Ishikawa (cell line): ENCODE measurements at regions not wholly inside any gene's neighbourhood (a gene's known extent, or its start where the extent isn't known, plus 50 kb on each side); places are given as distances from the start of the nearest gene placed in this dataset.

ENCODE experiments used
- CEBPB ChIP-seq: IDR thresholded peaks from 2 replicates; pipeline ENCODE4 v1.6.1; 2012
- CREB1 ChIP-seq: IDR thresholded peaks from 2 replicates; pipeline ENCODE4 v1.6.1; 2012; ENCODE audit warnings: low read depth
- EGR1 ChIP-seq: IDR thresholded peaks from 2 replicates; pipeline ENCODE4 v1.6.1; 2012
- EP300 ChIP-seq: IDR thresholded peaks from 2 replicates; pipeline ENCODE4 v1.6.1; 2012; ENCODE audit warnings: borderline replicate concordance
- NFIC ChIP-seq: IDR thresholded peaks from 2 replicates; pipeline ENCODE4 v1.6.1; 2012
- RAD21 ChIP-seq: IDR thresholded peaks from 2 replicates; pipeline ENCODE4 v1.6.1; 2012; ENCODE audit warnings: low read depth
- TAF1 ChIP-seq: IDR thresholded peaks from 2 replicates; pipeline ENCODE4 v1.6.1; 2012; ENCODE audit warnings: low read depth, mild to moderate bottlenecking
- TCF12 ChIP-seq: IDR thresholded peaks from 2 replicates; pipeline ENCODE4 v1.6.1; 2012; ENCODE audit warnings: low read depth
- TEAD4 ChIP-seq: IDR thresholded peaks from 2 replicates; pipeline ENCODE4 v1.6.1; 2012
- YY1 ChIP-seq: IDR thresholded peaks from 2 replicates; pipeline ENCODE4 v1.6.1; 2012; ENCODE audit warnings: low read depth
- ZBTB7A ChIP-seq: IDR thresholded peaks from 2 replicates; pipeline ENCODE4 v1.6.1; 2012; ENCODE audit warnings: low read depth
- TF ChIP-seq, protein P1 (sequence below): IDR thresholded peaks from 2 replicates; pipeline ENCODE4 v1.6.1; 2012
- TF ChIP-seq, protein P2 (sequence below): IDR thresholded peaks from 2 replicates; pipeline ENCODE4 v1.6.1; 2012; ENCODE audit warnings: low read depth, mild to moderate bottlenecking
- TF ChIP-seq, protein P3 (sequence below): IDR thresholded peaks from 2 replicates; pipeline ENCODE4 v1.6.1; 2012

DNA sequence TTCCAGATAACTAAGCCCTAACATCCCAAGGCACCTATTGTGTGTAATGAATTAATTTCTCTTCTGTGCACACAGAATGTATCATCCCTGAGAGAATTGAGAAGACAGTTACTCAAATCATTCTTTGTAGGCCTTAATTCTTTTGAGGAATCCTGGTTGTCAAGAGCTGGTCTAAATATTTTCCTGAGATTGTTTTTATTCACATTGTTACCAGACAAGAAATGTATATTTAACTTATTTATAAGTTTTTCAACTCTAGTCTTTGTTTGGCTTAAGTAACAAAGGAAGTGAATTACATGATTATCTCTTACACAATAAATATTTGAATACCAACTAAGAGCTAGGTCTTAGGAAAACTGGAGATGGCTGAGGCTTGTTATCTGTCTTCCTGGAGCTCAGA is 169.4 kb downstream of the DACT1 start:
- TF ChIP-seq CREB1 (no peak), EP300 (no peak), TAF1 (no peak), RAD21 (no peak), ZBTB7A (no peak), NFIC (no peak), YY1 (no peak), TCF12 (no peak), CEBPB (no peak), EGR1 (no peak), TEAD4 (no peak)
- TF ChIP-seq, protein P1, sequence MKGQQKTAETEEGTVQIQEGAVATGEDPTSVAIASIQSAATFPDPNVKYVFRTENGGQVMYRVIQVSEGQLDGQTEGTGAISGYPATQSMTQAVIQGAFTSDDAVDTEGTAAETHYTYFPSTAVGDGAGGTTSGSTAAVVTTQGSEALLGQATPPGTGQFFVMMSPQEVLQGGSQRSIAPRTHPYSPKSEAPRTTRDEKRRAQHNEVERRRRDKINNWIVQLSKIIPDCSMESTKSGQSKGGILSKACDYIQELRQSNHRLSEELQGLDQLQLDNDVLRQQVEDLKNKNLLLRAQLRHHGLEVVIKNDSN = no peak
- TF ChIP-seq, protein P2, sequence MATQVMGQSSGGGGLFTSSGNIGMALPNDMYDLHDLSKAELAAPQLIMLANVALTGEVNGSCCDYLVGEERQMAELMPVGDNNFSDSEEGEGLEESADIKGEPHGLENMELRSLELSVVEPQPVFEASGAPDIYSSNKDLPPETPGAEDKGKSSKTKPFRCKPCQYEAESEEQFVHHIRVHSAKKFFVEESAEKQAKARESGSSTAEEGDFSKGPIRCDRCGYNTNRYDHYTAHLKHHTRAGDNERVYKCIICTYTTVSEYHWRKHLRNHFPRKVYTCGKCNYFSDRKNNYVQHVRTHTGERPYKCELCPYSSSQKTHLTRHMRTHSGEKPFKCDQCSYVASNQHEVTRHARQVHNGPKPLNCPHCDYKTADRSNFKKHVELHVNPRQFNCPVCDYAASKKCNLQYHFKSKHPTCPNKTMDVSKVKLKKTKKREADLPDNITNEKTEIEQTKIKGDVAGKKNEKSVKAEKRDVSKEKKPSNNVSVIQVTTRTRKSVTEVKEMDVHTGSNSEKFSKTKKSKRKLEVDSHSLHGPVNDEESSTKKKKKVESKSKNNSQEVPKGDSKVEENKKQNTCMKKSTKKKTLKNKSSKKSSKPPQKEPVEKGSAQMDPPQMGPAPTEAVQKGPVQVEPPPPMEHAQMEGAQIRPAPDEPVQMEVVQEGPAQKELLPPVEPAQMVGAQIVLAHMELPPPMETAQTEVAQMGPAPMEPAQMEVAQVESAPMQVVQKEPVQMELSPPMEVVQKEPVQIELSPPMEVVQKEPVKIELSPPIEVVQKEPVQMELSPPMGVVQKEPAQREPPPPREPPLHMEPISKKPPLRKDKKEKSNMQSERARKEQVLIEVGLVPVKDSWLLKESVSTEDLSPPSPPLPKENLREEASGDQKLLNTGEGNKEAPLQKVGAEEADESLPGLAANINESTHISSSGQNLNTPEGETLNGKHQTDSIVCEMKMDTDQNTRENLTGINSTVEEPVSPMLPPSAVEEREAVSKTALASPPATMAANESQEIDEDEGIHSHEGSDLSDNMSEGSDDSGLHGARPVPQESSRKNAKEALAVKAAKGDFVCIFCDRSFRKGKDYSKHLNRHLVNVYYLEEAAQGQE = no peak
- TF ChIP-seq, protein P3, sequence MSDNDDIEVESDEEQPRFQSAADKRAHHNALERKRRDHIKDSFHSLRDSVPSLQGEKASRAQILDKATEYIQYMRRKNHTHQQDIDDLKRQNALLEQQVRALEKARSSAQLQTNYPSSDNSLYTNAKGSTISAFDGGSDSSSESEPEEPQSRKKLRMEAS = no peak
